ENCODE measurements at regions not wholly inside any gene's neighbourhood (a gene's known extent, or its start where the extent isn't known, plus 50 kb on each side); places are given as distances from the start of the nearest gene placed in this dataset.

DNA sequence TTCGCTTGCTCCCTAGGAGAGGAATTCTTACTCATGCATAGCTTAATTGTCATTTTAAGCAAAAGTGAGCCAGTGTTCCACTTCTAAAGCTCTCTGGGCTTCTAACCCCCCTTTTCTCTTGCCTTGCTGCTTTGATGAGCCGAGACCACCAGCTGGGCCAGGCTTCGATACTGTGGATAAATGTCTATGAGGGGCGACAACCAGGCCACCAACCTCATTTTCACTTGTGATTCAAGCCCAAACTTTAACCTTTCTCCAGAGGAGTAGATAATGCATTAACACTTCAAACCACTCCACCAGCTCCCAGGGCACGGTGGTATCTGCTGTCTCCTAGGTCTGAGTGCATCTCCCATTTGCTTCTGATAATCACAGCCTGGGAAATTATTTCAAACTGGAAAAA, 205.6 kb downstream of the PSAT1 start:
- DNase-seq (ENCODE audit: low spot score): no peak

GRCh38 chr9:78505546-78505945, 208.6 kb downstream of the PSAT1 start:
- no peak for DNase-seq (ENCODE audit: low spot score)

- DNase-seq (ENCODE audit: low spot score): no peak
These were observed 210.1 kb downstream of the PSAT1 start for GRCh38 chr9:78507037-78507436.

- no peak for DNase-seq (ENCODE audit: low spot score)
These were observed 213.1 kb downstream of the PSAT1 start for GRCh38 chr9:78510035-78510434.

GRCh38 chr9:78515108-78515507, 218.2 kb downstream of the PSAT1 start:
- DNase-seq (ENCODE audit: low spot score): no peak

- no peak for DNase-seq (ENCODE audit: low spot score)
These were observed 222.9 kb downstream of the PSAT1 start for GRCh38 chr9:78519786-78520185.

DNA sequence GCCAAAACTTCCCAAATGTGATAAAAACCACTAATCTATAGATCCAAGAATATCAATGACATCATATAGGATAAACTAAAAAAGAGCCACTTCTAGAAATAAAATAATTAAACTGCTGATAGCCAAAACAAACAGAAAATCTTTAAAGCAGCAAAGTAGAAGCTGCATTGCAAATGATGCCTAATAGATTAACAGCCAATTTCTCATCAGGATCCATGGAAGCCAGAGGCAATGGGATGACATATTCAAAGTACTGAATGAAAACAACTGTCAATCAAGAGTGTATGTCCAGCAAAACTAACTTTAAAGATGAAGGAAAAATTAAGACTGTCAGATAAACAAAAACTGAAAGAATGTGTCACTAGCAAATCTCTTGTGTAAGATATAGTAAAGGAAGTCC, 224.8 kb downstream of the PSAT1 start:
- no peak for DNase-seq (ENCODE audit: low spot score)

DNA sequence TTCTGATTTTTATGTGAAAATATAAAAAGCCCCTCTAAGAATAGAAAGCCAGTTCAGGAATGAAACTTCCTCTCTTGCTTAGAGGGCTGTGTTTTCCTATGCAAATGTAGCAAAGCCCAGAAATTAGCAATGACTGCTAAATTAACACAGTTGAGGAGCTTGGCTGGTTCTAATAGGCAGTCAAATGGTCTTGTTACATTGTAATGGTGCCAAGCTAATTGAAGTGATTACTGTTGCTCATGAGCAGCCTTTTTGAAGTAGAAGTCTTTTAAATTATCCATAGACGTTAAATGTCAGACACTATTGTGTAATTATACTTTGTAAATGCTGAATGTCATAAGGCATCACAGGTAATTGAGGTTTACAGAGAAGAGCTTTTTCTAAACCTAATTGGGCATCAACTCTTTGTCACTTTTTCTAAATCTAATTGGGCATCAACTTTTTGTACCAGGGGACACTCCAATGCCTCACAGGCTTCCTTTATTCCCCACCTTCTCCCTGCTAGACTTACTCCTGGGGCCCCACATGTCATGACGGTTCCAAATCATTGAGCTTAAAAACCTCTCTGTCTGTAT, 229.1 kb downstream of the PSAT1 start:
- DNase-seq (ENCODE audit: low spot score): no peak

DNA sequence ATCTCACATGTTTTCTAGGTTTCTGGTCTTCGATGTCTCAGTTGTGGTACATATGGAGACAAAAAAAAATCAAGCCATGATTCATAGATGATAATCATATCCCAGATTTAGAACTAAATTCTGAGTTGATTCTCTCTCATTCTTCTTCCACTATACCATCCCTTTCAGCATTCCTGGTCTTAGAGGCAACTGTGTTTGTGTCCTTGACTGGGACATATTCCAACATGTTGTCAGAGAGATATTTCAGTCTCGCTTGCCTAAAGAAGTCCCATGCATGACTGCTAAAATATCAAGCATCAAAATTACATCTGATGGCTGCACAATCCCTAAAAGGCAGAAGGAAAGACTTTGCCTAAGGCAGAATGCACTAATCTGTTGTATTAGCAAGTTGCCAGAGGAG, 236.6 kb downstream of the PSAT1 start:
- no peak for DNase-seq (ENCODE audit: low spot score)

- DNase-seq (ENCODE audit: low spot score): no peak
These were observed 242.3 kb downstream of the PSAT1 start for GRCh38 chr9:78539188-78539587.

GRCh38 chr9:78539904-78540303, 243.0 kb downstream of the PSAT1 start:
- peak; percentile 19 for DNase-seq (ENCODE audit: low spot score)

GRCh38 chr9:78541868-78542443, 245.0 kb downstream of the PSAT1 start:
- no peak for DNase-seq (ENCODE audit: low spot score)

DNA sequence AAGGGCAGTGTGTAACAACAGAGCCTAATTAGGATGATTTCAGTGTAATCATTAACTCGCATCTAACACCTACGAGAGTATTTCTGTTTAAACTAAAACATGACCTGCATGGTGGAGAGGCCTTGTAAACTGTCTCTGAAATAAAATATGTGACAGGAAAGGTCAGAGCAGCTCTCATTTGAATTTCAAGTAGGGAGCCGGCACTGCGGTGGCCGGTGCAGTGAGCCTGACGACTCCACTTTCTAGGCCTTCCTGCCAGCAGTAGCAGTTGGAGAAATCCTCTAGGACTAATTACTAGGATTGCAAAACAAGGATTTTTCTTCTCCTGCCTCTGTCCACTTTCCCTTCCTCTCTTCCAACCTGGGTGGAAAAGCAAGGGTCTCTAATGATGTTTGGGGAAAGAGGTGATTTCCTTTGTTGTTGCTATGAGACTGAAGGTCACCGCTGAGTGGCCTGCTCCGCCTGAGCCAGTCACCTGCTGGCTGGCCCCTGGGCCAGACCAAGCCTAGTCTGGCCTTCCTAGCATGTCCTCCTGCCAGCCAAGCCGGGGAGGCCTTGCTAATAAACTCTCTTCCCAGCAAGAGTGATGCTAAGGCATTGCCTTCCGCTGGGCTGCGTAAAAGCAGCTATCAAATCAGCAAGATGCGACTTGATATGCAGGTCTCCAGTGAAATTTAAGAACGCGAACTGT, 245.7 kb downstream of the PSAT1 start:
- no peak for DNase-seq (ENCODE audit: low spot score)

DNA sequence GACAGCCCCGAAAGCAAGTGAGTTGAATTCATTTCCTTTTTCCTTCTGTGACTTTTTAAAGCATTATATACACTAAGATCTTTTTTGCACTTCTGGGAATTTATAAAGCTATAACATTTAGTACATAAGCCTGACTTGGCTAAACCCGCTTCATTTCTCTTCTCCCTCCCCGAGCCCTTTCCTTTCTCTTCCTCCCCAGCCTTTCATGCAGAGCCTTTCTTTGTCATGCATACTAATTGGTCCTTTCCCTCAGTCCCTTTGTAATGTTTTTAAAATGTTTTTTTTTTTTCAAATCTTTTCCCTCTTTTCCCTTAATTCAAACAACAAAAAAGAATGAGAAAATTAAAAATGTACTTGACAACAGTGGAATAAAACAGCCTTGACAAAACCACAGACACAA, 246.4 kb downstream of the PSAT1 start:
- no peak for DNase-seq (ENCODE audit: low spot score)

- no peak for DNase-seq (ENCODE audit: low spot score)
These were observed 247.3 kb downstream of the PSAT1 start for GRCh38 chr9:78544230-78544629.

DNA sequence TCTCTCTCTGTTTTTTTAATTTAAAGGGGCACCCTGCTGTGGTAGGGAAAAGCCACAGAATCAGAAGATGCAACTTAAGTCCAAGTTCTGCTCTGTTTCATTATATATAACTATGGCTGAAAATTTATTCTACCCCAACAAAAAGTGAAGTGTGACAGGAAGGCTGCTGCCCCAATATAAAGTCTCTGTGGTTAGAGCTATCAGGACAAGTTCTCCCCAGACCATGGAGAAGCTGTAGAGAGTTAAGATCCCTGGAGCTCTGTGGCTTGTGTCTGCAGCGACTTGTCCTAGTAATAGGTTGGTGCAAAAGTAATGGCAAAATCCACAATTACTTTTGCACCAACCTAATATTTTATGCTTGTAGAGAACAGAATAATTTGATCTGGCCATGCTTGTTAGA, 250.9 kb downstream of the PSAT1 start:
- no peak for DNase-seq (ENCODE audit: low spot score)

DNA sequence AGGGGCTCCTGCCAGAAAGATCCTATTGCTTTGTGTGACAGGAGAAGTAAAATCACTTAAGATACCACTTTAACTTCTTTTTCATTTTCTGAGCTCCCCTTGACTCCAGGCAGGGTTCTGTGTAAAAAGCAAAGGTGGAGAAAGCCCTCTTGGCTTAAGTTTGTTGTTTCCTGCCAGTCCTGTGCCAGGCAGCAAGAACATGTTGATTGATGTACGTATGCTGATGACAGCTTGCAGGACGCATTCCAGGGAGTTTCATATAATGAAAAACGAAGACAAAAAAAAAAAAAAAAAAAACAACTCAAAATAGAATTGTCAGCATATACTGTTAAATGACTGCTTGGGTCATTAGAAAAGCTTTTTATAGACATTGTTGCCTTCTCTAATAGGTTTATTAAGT, 251.7 kb downstream of the PSAT1 start:
- no peak for DNase-seq (ENCODE audit: low spot score)

DNA sequence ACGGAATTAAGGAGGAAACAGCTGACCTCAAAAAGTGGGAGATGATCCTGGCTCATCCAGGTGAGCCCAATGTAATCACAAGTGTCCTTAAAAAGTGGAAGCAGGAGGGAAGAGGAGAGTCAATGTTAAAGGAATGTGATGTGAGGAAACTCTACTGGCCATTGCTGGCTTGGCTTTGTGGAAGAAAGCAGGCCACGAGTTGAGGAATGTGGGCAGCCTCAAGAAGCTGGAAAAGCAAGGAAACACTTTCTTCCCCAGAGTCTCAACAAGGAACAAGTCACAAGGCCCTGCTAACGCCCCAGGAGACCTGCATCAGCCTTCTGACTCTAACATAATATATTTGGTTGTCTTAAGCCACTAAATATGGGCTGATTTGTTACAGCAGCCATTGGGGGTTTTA, 252.8 kb downstream of the PSAT1 start:
- DNase-seq (ENCODE audit: low spot score): no peak

GRCh38 chr9:78552802-78553201, 255.9 kb downstream of the PSAT1 start:
- DNase-seq (ENCODE audit: low spot score): no peak

- DNase-seq (ENCODE audit: low spot score): no peak
These were observed 260.6 kb downstream of the PSAT1 start for GRCh38 chr9:78557540-78557939.

DNA sequence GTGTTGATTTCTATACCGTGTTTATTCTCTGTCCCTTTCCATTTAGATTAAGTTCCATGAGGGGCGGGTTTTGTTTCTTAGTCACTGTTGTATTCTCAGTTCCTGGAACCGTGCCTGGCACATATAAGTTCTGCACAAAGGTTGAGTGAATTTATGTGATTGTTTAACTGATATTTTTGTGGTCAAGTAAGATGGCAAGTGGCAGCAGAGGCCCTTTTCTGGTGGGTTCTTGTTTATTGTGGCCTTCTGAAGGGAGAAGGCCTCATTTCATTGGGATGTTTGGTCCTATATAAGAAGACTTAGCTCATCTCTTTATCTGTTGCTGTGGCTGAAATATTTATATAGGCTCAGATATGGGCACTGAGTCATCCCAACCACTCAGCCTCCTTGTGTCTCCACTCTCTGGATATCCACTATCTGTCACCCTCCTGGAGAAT, 262.5 kb downstream of the PSAT1 start:
- no peak for DNase-seq (ENCODE audit: low spot score)

DNA sequence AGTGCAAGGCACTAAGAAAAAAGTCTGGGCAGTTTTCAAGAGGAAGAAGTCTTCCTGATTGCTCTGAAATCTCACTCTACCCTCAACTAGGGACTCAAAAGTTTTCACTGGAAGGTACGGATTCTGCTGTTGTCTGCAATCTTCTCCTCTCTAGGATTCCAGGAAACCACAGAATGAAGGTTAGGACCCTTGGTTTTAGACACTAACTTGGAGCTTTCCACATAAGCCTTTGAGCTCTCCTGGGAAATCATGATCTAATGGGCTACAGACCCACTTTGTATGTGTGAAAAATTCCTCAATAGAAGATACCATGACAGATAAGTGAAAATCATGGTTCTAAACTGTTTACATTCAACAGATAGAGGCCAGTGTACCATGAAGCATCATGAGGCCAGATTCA, 265.1 kb downstream of the PSAT1 start:
- DNase-seq (ENCODE audit: low spot score): no peak

DNA sequence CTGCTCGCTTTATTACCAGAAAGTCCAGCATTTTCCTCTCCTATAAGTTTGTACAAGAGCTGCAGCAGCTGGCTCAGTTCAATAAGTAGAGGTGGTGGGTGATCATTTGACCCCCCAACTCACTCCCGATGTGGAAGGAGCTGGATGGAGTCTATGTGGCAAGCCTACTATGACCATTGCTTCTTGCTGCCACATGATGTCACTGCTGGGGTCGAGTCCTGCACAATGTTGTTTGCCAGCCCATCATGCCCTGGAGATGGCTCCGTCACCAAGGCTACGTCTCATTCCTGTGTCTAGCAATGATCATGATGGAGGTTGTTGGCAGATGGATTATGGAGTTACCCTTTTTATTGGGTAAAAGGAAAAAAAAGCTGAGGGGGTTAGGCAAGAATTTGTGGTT, 266.3 kb downstream of the PSAT1 start:
- no peak for DNase-seq (ENCODE audit: low spot score)

- no peak for DNase-seq (ENCODE audit: low spot score)
These were observed 268.6 kb downstream of the PSAT1 start for GRCh38 chr9:78565481-78565880.

All from HuH-7.5 (cell line).